Liver (tissue), 8 donors: ENCODE measurements at regions not wholly inside any gene's neighbourhood (a gene's known extent, or its start where the extent isn't known, plus 50 kb on each side); places are given as distances from the start of the nearest gene placed in this dataset.

ENCODE experiments used
- DNase-seq: peaks from one replicate; pipeline ENCODE4 v3.0.0-alpha.2; 2017; ENCODE audit warnings: low spot score
- H3K27ac ChIP-seq, 2 donors: one replicate each; pipeline ENCODE4 v1.7.0; 2013; ENCODE audit warnings: inconsistent platforms in 2 of 2, low read length in 2 of 2, control low read depth in 1 of 2, low read depth in 1 of 2, mild to moderate bottlenecking in 1 of 2
- H3K27me3 ChIP-seq, 4 donors: one replicate each; pipeline versions ENCODE4 v1.6.1 to v1.7.0; 2013; ENCODE audit warnings: low read length in 3 of 4, inconsistent platforms in 1 of 4, mild to moderate bottlenecking in 1 of 4, moderate library complexity in 1 of 4; ENCODE audit not compliant: control insufficient read depth in 4 of 4, insufficient read depth in 4 of 4
- H3K36me3 ChIP-seq, 4 donors: one replicate each; pipeline versions ENCODE4 v1.6.1 to v1.7.0; 2013; ENCODE audit warnings: low read length in 3 of 4, mild to moderate bottlenecking in 3 of 4, low read depth in 1 of 4, moderate library complexity in 1 of 4; ENCODE audit not compliant: control insufficient read depth in 4 of 4, insufficient read depth in 3 of 4
- H3K4me1 ChIP-seq, 4 donors: one replicate each; pipeline versions ENCODE4 v1.6.1 to v1.7.0; 2013; ENCODE audit warnings: low read length in 3 of 4, mild to moderate bottlenecking in 3 of 4, moderate library complexity in 1 of 4; ENCODE audit not compliant: control insufficient read depth in 4 of 4, insufficient read depth in 4 of 4
- H3K4me3 ChIP-seq, 3 donors: one replicate each; pipeline versions ENCODE4 v1.6.1 to v1.7.0; 2013; ENCODE audit warnings: low read length in 3 of 3, control low read depth in 1 of 3, low read depth in 1 of 3, mild to moderate bottlenecking in 1 of 3
- H3K9ac ChIP-seq, 2 donors: one replicate each; pipeline ENCODE4 v1.7.0; 2013; ENCODE audit warnings: low read length in 2 of 2, mild to moderate bottlenecking in 2 of 2, moderate library complexity in 2 of 2, control low read depth in 1 of 2, low read depth in 1 of 2
- H3K9me3 ChIP-seq, 4 donors: one replicate each; pipeline versions ENCODE4 v1.6.1 to v1.7.0; 2013; ENCODE audit warnings: low read length in 3 of 4; ENCODE audit not compliant: control insufficient read depth in 4 of 4
- EGR1 ChIP-seq, 2 donors: IDR thresholded peaks; 2 replicates each; pipeline ENCODE4 v1.6.1; 2016 to 2018; ENCODE audit warnings: antibody characterized with exemption in 2 of 2, low read depth in 2 of 2
- GABPA ChIP-seq, 2 donors: IDR thresholded peaks in 1 of 2; conservative IDR thresholded peaks in 1 of 2; 2 replicates each; pipeline ENCODE4 v1.6.1; 2016; ENCODE audit warnings: antibody characterized with exemption in 2 of 2, mild to moderate bottlenecking in 1 of 2, moderate library complexity in 1 of 2
- JUND ChIP-seq, 2 donors: IDR thresholded peaks; 2 replicates each; pipeline ENCODE4 v1.6.1; 2016; ENCODE audit warnings: antibody characterized with exemption in 2 of 2
- RXRA ChIP-seq, 2 donors: IDR thresholded peaks; 2 replicates each; pipeline ENCODE4 v1.6.1; 2017 to 2018; ENCODE audit warnings: antibody characterized with exemption in 2 of 2, mild to moderate bottlenecking in 1 of 2
- TAF1 ChIP-seq: conservative IDR thresholded peaks from 2 replicates; pipeline ENCODE4 v1.6.1; 2016; ENCODE audit warnings: antibody characterized with exemption, mild to moderate bottlenecking
- YY1 ChIP-seq: IDR thresholded peaks from 2 replicates; pipeline ENCODE4 v1.6.1; 2016; ENCODE audit warnings: antibody characterized with exemption, mild to moderate bottlenecking
- WGBS: extraction: QIAGEN DNeasy Blood & Tissue Kit; methylation state at CpG from one replicate; pipeline ENCODE4 v1.1.7; 2013; 5-methylcytosine and 5-hydroxymethylcytosine counted together
- TF ChIP-seq, protein P1 (sequence below): fragments of 150-350 bp; IDR thresholded peaks from 2 replicates; pipeline ENCODE4 v1.5.1; 2017; ENCODE audit warnings: improper control_type of control experiment, low read depth, low read length; ENCODE audit not compliant: missing input control
- TF ChIP-seq, protein P2 (sequence below): IDR thresholded peaks from 2 replicates; pipeline ENCODE4 v1.6.1; 2016; ENCODE audit warnings: antibody characterized with exemption, mild to moderate bottlenecking
- TF ChIP-seq, protein P3 (sequence below): IDR thresholded peaks from 2 replicates; pipeline ENCODE4 v1.6.1; 2016; ENCODE audit warnings: antibody characterized with exemption
- donor health status: healthy.
- donor health status: healthy.
- donor health status: healthy.
- donor health status: healthy.
- donor health status: healthy.

DNA sequence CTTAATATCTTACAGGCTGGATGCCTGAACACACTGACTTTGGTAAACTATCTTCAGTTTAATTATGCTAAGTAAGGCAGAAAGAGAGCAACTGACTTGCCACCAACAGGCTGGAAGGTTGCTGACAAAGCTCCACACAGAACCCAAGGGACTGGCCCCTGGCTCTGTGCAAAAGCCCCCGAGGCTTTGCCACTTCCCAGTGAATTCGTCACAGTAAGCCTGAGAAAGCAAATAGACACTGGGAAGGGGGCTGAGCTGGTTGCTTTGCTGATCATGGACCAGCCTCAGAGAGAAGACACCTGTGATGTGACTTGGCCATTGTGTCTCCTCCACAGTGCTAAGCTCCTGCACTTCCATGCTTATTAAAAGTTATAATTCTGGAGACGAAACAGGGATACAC, 91.7 kb downstream of the BLID start:
- H3K9ac ChIP-seq: no peak overlapping the region
- H3K27ac ChIP-seq: no peak overlapping the region
- no peak for TF ChIP-seq RXRA (IDR thresholded peaks at IDR 0.05)
- TF ChIP-seq EGR1 (IDR thresholded peaks at IDR 0.05; ENCODE audit: low read depth in 2 of 2): no peak
- no peak for TF ChIP-seq TAF1
- no peak for TF ChIP-seq GABPA (IDR thresholded peaks at IDR 0.05 in 1 of 2, conservative IDR thresholded peaks at IDR 0.05 in 1 of 2)
- TF ChIP-seq JUND (IDR thresholded peaks at IDR 0.05): no peak
- DNase-seq: no peak
- 53% methylated on average over 3 of the region's 3 CpGs for WGBS
- peaks cover 0 to 1% (median 0%) of the 10 kb centered on the region in 4 donors for H3K9me3 ChIP-seq
- no peaks in the 10 kb centered on the region for H3K36me3 ChIP-seq
- H3K4me1 ChIP-seq: no peaks in the 10 kb centered on the region
- no peaks in the 10 kb centered on the region for H3K27me3 ChIP-seq
- H3K4me3 ChIP-seq: no peak overlapping the region

DNA sequence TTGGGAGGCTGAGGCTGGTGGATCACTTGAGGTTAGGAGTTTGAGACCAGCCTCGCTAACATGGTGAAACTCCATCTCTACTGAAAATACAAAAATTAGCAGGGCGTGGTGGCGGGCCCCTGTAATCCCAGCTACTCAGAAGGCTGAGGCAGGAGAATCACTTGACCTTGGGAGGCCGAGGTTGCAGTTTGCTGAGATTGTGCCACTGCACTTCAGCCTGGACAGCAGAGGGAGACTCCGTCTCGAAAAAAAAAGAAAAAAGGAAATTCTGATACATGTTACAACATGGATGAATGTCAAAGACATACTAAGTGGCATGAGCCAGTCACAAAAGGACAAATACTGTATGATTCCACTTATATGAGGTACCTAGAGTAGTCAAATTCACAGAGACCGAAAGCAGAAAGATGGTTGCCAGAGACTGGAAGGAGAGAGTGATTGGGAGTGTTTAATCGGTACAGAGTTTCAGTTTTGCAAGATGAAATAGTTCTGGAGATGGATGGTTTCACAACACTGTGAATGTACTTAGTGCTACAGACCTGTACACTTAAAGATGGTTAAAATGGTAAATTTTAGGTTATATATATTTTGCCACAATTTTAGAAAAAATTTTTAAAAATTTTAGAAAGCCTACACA, 92.3 kb downstream of the BLID start:
- Histone ChIP-seq H3K9me3 (peaks cover 0 to 1% (median 0%) of the 10 kb centered on the region in 4 donors), H3K4me3 (no peak overlapping the region), H3K9ac (no peak overlapping the region), H3K27me3 (no peaks in the 10 kb centered on the region), H3K36me3 (no peaks in the 10 kb centered on the region), H3K27ac (no peak overlapping the region), H3K4me1 (no peaks in the 10 kb centered on the region)
- no peak for DNase-seq
- no peak for TF ChIP-seq JUND (IDR thresholded peaks at IDR 0.05)
- TF ChIP-seq, protein P1, sequence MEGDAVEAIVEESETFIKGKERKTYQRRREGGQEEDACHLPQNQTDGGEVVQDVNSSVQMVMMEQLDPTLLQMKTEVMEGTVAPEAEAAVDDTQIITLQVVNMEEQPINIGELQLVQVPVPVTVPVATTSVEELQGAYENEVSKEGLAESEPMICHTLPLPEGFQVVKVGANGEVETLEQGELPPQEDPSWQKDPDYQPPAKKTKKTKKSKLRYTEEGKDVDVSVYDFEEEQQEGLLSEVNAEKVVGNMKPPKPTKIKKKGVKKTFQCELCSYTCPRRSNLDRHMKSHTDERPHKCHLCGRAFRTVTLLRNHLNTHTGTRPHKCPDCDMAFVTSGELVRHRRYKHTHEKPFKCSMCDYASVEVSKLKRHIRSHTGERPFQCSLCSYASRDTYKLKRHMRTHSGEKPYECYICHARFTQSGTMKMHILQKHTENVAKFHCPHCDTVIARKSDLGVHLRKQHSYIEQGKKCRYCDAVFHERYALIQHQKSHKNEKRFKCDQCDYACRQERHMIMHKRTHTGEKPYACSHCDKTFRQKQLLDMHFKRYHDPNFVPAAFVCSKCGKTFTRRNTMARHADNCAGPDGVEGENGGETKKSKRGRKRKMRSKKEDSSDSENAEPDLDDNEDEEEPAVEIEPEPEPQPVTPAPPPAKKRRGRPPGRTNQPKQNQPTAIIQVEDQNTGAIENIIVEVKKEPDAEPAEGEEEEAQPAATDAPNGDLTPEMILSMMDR: no peak
- TF ChIP-seq TAF1: no peak
- TF ChIP-seq, protein P2, sequence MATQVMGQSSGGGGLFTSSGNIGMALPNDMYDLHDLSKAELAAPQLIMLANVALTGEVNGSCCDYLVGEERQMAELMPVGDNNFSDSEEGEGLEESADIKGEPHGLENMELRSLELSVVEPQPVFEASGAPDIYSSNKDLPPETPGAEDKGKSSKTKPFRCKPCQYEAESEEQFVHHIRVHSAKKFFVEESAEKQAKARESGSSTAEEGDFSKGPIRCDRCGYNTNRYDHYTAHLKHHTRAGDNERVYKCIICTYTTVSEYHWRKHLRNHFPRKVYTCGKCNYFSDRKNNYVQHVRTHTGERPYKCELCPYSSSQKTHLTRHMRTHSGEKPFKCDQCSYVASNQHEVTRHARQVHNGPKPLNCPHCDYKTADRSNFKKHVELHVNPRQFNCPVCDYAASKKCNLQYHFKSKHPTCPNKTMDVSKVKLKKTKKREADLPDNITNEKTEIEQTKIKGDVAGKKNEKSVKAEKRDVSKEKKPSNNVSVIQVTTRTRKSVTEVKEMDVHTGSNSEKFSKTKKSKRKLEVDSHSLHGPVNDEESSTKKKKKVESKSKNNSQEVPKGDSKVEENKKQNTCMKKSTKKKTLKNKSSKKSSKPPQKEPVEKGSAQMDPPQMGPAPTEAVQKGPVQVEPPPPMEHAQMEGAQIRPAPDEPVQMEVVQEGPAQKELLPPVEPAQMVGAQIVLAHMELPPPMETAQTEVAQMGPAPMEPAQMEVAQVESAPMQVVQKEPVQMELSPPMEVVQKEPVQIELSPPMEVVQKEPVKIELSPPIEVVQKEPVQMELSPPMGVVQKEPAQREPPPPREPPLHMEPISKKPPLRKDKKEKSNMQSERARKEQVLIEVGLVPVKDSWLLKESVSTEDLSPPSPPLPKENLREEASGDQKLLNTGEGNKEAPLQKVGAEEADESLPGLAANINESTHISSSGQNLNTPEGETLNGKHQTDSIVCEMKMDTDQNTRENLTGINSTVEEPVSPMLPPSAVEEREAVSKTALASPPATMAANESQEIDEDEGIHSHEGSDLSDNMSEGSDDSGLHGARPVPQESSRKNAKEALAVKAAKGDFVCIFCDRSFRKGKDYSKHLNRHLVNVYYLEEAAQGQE: no peak
- TF ChIP-seq, protein P3, sequence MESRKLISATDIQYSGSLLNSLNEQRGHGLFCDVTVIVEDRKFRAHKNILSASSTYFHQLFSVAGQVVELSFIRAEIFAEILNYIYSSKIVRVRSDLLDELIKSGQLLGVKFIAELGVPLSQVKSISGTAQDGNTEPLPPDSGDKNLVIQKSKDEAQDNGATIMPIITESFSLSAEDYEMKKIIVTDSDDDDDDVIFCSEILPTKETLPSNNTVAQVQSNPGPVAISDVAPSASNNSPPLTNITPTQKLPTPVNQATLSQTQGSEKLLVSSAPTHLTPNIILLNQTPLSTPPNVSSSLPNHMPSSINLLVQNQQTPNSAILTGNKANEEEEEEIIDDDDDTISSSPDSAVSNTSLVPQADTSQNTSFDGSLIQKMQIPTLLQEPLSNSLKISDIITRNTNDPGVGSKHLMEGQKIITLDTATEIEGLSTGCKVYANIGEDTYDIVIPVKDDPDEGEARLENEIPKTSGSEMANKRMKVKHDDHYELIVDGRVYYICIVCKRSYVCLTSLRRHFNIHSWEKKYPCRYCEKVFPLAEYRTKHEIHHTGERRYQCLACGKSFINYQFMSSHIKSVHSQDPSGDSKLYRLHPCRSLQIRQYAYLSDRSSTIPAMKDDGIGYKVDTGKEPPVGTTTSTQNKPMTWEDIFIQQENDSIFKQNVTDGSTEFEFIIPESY: no peak
- 77% methylated on average over 8 of the region's 8 CpGs for WGBS

DNA sequence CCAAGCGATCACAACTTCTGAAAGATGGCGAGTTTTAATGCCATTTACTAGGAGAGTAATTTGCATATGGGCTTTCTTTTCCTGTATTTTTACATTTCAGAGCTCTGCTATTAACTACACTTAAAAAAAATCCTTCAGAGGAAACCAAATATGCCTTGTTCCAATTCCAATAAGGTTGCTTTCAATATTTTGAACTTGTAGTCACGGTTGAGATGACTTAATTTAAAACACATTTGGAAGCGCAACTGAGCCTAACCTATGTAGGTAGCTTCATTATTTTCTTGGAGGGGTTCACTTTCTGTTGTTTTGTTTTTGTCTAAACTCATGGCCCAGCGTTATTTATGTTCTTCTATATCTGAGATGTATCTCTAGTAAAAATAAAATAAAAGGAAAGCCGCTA, 93.4 kb downstream of the BLID start:
- no peak for DNase-seq
- Histone ChIP-seq H3K4me1 (no peaks in the 10 kb centered on the region), H3K9ac (no peak overlapping the region), H3K36me3 (no peaks in the 10 kb centered on the region), H3K27ac (no peak overlapping the region), H3K9me3 (no peaks in the 10 kb centered on the region), H3K4me3 (no peak overlapping the region), H3K27me3 (no peaks in the 10 kb centered on the region)
- WGBS: 92% methylated on average over 6 of the region's 6 CpGs
- TF ChIP-seq EGR1 (IDR thresholded peaks at IDR 0.05; ENCODE audit: low read depth in 2 of 2) (no peak), YY1 (no peak), TAF1 (no peak)
